Cerebellar cortex (tissue), 1 donor: ENCODE measurements at regions not wholly inside any gene's neighbourhood (a gene's known extent, or its start where the extent isn't known, plus 50 kb on each side); places are given as distances from the start of the nearest gene placed in this dataset.
"Not testable (repeated sequence)": the region's sequence is repeated elsewhere in the genome, so short reads cannot be mapped to it uniquely, and the experiment has no call there.

ENCODE experiments used
- DNase-seq: peaks from one replicate; pipeline ENCODE4 v3.0.0-alpha.2; 2015; ENCODE audit warnings: low spot score

DNA sequence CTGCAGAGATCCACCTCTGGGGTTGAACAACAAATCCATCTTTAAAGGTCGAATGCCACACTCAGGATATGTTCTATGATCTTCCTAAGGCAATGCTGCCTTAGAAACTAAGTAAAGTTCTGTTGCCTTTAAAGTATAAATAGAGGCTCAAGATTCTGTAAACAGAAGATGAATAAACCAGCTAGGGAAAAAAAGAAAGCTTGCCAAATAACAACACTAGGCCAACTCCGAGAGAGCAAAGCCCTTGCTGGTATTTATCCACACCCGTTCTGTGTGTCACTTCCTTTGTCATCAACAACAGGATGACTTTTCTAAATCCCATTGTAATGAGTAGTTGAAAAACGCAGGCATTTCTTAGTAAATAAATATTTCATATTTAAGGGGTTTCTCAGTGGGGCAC is 330.0 kb upstream of the GLI3 start:
- no peak for DNase-seq

- no peak for DNase-seq
Measured at GRCh38 chr7:42561797-42562196, 324.8 kb upstream of the GLI3 start.

DNA sequence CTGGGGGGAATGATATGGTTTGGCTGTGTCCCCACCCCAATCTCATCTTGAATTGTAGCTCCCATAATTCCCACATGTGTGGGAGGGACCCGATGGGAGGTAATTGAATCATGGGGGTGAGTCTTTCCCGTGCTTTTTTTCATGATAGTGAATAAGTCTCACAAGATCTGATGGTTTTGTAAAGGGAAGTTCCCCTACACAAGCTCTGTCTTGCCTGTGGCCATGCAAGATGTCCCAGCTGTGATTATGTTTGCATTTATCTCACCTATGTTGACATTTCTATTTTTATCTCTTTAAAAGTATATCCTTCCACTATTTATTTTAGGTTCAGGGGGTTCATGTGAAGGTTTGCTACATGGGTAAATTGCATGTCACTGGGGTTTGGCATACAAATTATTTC is 323.9 kb upstream of the GLI3 start:
- DNase-seq: no peak

DNA sequence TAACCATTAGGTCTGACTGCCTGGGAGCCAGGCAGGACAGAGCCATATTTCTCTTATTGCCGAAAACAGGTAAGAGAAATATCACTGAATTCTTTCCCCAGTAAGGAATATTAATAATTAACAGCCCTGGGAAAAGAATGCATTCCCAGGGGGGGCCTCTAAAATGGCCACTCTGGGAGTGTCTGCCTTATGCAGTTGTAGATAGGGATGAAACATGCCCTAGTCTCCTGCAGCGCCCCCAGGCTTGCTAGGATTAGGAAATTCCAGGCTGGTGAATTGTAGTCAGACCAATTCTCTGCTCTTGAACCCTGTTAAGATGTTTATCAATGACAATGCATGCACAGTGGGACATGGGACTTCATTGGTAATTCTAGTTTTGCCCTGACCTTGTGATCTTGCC is 317.9 kb upstream of the GLI3 start:
- not testable (repeated sequence) for DNase-seq

- DNase-seq: no peak
Measured at GRCh38 chr7:42552227-42552626, 315.2 kb upstream of the GLI3 start.

DNA sequence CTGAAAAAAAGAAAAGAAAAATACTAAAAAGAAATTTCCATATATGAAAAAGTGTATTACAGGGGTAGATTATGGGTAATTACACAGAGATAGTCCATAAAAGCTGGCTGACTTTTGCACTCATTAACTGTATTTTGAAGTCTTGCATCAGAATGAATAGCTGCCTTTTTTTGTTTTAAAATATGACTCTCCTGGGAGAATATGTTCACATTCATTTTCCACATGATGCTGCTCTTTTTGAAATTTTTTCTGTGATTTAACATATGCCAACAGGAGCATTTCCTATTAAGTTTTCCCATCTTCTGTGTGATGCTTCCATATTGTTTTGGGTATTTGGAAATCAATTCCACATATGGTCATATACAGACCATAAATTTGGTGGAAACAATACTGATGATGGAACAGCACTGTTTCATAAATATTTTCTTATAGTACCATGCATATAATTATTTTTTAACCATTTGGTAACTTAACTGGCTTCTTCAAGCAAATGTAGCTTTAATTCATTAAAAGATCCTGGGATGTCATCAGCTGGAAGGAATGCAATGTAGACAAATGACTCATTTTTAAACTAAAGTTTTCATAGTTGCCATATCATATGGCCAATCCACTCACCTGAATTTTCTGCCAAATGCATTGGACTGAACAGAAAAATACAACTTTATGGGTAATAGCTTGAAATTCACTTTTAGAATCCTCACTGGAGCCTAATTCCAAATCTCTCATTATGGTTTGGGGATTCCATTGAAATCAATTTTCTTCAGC is 313.9 kb upstream of the GLI3 start:
- no peak for DNase-seq

GRCh38 chr7:42549866-42550485 is 313.0 kb upstream of the GLI3 start:
- no peak for DNase-seq

GRCh38 chr7:42548816-42549611 is 312.0 kb upstream of the GLI3 start:
- DNase-seq: no peak

GRCh38 chr7:42545049-42545724 is 308.2 kb upstream of the GLI3 start:
- DNase-seq: no peak

- no peak for DNase-seq
Measured at GRCh38 chr7:42543953-42544352, 306.9 kb upstream of the GLI3 start.

GRCh38 chr7:42542446-42542845 is 305.4 kb upstream of the GLI3 start:
- DNase-seq: not testable (repeated sequence)

DNA sequence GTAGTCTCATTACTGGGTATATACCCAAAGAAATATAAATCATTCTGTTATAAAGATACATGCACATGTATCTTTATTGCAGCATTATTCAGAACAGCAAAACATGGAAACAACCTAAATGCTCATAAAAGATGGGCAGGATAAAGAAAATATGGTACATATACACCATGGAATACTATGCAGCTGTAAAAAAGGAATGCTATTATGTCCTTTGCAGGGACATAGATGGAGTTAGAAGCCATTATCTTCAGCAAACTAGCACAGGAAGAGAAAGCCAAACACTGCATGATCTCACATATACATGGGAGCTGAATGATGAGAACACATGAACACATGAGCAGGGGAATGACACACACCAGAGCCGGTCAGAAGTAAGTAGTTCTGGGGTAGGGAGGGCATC is 297.4 kb upstream of the GLI3 start:
- no peak for DNase-seq

DNA sequence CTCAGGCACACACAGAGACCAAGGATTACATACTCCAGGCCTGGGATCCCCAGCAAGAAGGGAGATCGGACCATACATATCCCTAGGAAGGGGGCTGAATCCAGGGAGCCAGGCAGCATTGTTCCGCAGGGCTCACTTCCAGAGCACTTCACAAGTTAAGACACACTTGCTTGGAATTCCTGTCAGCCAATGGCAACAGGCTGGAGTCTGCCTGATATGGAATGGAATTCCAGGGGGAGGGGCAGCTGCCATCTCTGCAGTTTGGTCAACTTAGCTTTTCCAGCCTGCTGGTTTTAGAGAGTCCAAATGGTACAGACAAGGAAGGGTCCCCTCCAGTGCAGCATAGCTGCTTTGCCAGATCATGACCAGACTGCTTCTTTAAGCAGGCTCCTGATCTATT is 290.0 kb upstream of the GLI3 start:
- no peak for DNase-seq

DNA sequence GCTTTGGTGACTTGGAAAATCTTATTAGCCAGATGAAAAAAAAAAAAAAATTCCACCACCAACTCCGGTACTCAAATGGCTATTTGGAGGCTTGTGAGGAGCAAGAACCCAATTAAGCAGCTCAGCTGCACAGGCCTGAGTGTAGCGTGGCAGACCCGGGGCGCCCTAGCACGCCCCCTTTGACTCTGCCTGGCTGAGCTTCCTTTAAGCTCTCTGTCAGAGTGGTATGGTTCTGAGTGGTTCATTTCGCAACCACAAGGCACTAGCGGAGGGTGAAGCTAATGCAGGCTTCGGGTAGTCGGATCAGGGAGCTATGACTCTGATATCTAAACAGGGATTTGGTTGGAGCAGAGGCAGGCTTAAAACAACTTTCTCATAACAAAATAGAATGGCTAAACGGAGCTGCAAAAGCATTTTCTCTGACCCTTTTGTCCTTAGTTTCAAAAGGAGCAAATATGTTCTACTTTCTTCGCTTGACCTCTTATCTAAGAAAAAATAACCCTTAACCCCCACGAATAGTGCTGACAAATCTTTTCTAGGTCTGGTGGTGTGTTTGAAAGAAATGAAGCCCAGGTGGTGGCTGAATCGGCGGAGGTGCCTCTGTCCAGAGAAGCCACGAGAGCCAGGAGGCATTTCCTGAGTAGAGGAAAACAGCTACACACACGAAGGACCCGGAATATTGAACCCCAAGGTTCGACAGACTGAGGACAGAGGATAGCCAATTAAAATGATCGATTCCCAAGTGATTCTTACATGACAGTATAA is 285.4 kb upstream of the GLI3 start:
- no peak for DNase-seq

- DNase-seq: no peak
Measured at GRCh38 chr7:42511027-42511426, 274.0 kb upstream of the GLI3 start.

DNA sequence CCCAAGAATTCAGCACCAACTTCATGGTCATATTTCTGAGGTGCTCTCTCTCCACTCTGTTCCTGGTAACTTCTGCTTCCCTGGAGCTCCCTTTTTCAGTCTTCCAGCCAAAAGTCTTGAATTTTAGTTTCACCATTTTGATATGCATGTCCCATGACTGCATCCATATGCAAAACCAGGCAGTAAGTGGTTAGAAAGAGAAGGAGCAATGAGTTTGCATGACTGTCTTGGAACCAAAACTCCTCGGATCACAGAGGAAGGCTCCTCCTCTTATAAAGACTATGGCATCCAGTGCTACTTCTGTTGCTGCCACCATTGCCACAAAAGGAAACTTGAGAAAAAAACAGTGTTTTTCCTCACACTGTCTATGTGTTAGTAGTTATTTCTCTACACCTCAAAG is 269.1 kb upstream of the GLI3 start:
- DNase-seq: no peak

DNA sequence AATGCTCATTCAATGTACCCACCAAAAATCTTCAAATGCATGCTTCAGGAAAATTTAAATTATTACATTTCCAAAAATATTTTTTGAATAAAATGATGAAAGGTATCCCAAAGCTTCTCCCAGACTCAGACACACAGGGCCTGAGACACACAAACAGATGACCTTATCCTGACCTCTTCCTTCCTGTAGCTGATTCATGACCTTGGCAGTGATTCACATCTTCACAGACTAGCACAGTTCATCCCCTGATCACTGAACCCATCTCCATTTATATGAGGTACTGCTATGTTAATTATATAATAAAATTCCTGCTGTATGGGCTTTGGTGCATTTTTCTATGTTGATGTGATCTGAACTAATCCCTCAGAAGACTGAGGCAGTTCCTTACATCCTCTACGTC is 265.0 kb upstream of the GLI3 start:
- no peak for DNase-seq

DNA sequence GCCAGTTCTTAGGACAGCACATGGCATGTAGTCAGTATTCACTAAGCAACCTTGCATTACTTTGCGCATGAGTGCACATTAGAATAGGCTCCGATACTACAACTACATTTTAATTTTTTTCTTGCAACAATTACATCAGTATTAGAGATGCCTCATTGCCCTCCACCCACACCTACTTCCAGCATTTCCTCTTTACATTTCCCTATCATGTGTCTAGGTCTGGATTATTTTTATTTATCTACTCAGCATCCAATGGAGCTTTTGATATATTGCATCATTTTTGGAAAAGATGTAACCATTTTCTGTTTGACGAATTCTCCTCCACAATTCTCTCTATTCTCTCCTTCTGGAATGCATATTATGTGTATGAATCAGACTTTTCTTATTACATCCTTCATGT is 258.2 kb upstream of the GLI3 start:
- no peak for DNase-seq

- DNase-seq: no peak
Measured at GRCh38 chr7:42494736-42495135, 257.7 kb upstream of the GLI3 start.

DNA sequence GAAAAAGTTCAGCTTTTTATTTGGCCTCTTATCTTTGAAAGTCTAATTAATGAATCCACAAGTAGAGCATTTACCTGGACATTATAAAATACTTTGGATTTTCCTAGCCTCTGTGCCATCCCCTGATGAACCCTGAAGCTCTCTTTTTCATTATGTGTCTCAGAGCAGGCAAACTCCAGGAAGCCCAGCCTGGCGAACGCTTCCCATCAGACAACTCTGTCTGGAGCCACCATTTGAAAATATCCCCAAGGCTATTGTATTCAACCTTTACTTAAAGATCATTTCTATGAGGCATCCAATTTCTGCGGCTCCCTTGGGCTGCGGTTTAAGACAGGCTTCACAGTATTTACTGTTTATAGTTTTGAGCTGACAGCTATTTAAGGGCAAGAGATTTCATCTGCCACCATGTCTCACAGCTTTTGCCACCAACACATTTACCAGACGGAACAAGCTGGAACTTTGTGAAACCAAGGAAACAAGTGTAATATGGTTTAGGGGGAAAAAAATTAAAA is 257.2 kb upstream of the GLI3 start:
- DNase-seq: no peak

DNA sequence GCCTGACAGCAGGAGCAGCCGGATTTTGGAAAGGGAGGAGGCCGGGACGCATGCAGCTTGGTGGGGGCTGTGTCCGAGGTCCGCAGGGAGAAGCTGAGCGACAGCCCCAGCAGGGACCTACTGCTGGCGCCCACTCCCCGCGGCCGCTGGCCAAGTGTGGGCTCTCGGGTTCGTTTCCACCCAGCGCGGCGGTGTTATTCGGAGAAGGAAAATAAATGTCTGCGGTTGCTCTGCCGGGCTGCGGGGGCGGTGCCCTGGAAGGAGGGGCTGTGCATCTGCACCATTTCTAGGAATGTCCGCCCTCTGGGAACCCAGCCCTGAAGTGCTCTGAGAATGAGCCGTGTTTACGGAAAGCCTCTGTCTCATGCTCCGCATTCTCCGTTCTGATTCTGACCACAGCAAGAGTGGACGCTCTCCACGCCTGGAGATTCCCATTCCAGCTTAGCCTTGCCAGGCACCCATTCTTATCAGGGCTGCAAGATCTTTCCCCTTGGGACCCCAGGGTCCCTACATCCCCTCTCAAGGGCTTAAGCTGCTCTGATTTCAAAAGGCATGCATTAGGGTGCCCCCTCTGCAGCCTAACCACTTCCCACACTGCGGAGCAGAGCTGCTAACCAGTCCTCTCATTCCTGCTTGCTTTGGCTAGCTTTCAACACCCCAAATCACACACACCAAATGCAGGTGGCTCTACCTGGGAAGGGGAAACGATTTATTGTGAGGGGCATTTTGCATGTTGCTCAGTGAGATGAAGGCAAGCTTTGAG is 256.6 kb upstream of the GLI3 start:
- peak; percentile 4 for DNase-seq
